PFSK-1 (cell line): ENCODE measurements at regions not wholly inside any gene's neighbourhood (a gene's known extent, or its start where the extent isn't known, plus 50 kb on each side); places are given as distances from the start of the nearest gene placed in this dataset.

Source experiments
- FOXP2 ChIP-seq: optimal IDR thresholded peaks from 2 replicates; pipeline ENCODE3; 2011; ENCODE audit warnings: borderline replicate concordance, control low read depth, inconsistent platforms; ENCODE audit not compliant: insufficient read depth; ENCODE audit errors: extremely low read length, extremely low read depth
- POLR2AphosphoS5 ChIP-seq: IDR thresholded peaks from 2 replicates; pipeline ENCODE4 v1.6.1; 2012; ENCODE audit warnings: low read depth, mild to moderate bottlenecking, control low read depth, low read length, moderate library complexity
- SIN3A ChIP-seq: IDR thresholded peaks from 2 replicates; pipeline ENCODE4 v1.6.1; 2012; ENCODE audit warnings: mild to moderate bottlenecking, low read length, moderate library complexity, borderline replicate concordance; ENCODE audit not compliant: insufficient read depth
- TAF1 ChIP-seq: IDR thresholded peaks from 2 replicates; pipeline ENCODE4 v1.6.1; 2012; ENCODE audit warnings: low read length, control low read depth, borderline replicate concordance; ENCODE audit not compliant: insufficient read depth
- TF ChIP-seq, protein P1 (sequence below), 2 experiments: IDR thresholded peaks; 2 replicates each; pipeline versions ENCODE4 v1.6.1 to v1.8.0; 2011 to 2012; ENCODE audit warnings: low read depth in 2 of 2, low read length in 2 of 2, control low read depth in 1 of 2, inconsistent platforms in 1 of 2, mild to moderate bottlenecking in 1 of 2, moderate library complexity in 1 of 2; ENCODE audit not compliant: insufficient read depth in 1 of 2

DNA sequence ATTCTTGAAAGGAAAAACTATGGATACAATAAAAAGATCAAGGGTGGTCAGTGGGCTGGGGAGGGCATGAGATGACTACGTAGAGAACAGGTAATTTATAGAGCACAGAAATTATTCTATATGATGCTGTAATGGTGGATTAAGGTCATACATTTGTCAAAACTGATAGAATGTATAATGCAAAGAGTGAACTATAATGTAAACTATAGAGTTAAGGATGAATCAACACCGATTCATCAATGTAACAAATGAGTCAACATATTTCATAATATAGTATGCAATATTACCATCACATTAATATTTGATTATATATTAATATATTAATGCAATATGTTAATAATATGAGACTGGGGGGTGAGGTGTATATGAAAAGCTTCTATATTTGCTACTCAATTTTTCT is 555.6 kb upstream of the POT1 start:
- TF ChIP-seq, protein P1, sequence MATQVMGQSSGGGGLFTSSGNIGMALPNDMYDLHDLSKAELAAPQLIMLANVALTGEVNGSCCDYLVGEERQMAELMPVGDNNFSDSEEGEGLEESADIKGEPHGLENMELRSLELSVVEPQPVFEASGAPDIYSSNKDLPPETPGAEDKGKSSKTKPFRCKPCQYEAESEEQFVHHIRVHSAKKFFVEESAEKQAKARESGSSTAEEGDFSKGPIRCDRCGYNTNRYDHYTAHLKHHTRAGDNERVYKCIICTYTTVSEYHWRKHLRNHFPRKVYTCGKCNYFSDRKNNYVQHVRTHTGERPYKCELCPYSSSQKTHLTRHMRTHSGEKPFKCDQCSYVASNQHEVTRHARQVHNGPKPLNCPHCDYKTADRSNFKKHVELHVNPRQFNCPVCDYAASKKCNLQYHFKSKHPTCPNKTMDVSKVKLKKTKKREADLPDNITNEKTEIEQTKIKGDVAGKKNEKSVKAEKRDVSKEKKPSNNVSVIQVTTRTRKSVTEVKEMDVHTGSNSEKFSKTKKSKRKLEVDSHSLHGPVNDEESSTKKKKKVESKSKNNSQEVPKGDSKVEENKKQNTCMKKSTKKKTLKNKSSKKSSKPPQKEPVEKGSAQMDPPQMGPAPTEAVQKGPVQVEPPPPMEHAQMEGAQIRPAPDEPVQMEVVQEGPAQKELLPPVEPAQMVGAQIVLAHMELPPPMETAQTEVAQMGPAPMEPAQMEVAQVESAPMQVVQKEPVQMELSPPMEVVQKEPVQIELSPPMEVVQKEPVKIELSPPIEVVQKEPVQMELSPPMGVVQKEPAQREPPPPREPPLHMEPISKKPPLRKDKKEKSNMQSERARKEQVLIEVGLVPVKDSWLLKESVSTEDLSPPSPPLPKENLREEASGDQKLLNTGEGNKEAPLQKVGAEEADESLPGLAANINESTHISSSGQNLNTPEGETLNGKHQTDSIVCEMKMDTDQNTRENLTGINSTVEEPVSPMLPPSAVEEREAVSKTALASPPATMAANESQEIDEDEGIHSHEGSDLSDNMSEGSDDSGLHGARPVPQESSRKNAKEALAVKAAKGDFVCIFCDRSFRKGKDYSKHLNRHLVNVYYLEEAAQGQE (IDR thresholded peaks at IDR 0.05; ENCODE audit: insufficient read depth in 1 of 2, low read depth in 2 of 2, low read length in 2 of 2): no peak
- TF ChIP-seq POLR2AphosphoS5 (no peak), SIN3A (no peak), TAF1 (no peak), FOXP2 (no peak)

DNA sequence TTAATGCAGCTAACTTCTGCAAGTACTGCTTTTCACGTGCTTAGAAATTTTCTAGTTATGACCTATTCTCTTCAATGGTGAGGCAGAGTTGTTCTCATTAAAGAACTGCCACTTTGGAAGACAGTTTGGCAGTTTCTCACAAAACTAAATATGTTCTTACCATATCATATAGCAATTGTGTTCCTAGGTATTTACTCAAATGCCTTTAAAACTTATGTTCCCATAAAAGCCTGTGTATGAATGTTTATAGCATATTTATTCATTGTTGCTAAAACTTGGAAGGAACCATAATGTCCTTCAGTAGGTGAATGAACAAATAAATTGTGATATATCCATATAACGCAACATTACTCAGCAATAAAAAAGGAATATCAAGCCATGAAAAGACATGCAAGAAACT is 555.1 kb upstream of the POT1 start:
- TF ChIP-seq, protein P1 (IDR thresholded peaks at IDR 0.05; ENCODE audit: insufficient read depth in 1 of 2, low read depth in 2 of 2, low read length in 2 of 2): no peak
- TF ChIP-seq FOXP2 (no peak), TAF1 (no peak)

- TF ChIP-seq, protein P1 (IDR thresholded peaks at IDR 0.05; ENCODE audit: insufficient read depth in 1 of 2, low read depth in 2 of 2, low read length in 2 of 2): no peak
- no peak for TF ChIP-seq POLR2AphosphoS5
- TF ChIP-seq FOXP2: no peak
- TF ChIP-seq TAF1: no peak
- TF ChIP-seq SIN3A: no peak
These were observed 551.7 kb upstream of the POT1 start for GRCh38 chr7:125481323-125481722.

GRCh38 chr7:125480762-125481161 is 551.1 kb upstream of the POT1 start:
- TF ChIP-seq FOXP2 (no peak), SIN3A (no peak), POLR2AphosphoS5 (no peak), TAF1 (no peak)
- TF ChIP-seq, protein P1 (IDR thresholded peaks at IDR 0.05; ENCODE audit: insufficient read depth in 1 of 2, low read depth in 2 of 2, low read length in 2 of 2): no peak

DNA sequence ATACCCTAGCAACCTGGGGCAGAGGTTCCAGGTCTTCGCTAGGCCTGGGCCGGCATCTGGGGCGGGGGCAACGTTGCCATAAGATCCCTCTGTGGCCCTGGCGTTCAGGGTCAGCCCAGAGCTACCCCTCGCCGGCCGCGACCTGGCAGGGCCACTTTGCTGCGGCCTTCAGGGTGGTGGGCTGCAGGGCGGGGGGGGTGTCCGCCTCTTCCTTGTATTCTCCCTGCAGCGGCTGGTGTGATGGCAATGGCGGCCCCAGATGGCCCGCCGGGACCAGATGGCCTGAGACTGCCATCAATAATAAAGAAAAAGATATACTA is 539.2 kb upstream of the POT1 start:
- no peak for TF ChIP-seq TAF1
- TF ChIP-seq POLR2AphosphoS5: no peak
- TF ChIP-seq FOXP2: no peak
- TF ChIP-seq, protein P1 (IDR thresholded peaks at IDR 0.05; ENCODE audit: insufficient read depth in 1 of 2, low read depth in 2 of 2, low read length in 2 of 2): no peak
- TF ChIP-seq SIN3A: no peak
